HL-60/S4 (cell line): ENCODE measurements at regions not wholly inside any gene's neighbourhood (a gene's known extent, or its start where the extent isn't known, plus 50 kb on each side); places are given as distances from the start of the nearest gene placed in this dataset.
"Not testable (repeated sequence)": the region's sequence is repeated elsewhere in the genome, so short reads cannot be mapped to it uniquely, and the experiment has no call there.

Experiments
- in situ Hi-C: fragments of 300-500 bp; cut with MboI; formaldehyde crosslinking; loops from 2 replicates; pipeline ENCODE4 v1.14.3; 2022; ENCODE audit warnings: low sequenced_read_pairs

- in situ Hi-C loops: loop anchor here (25.0 kb wide), 1 partner anchor 238 kb away; no protein-coding TSS in a partner anchor
These were observed 131.9 kb upstream of the ID2 start for GRCh38 chr2:8549942-8550341.

GRCh38 chr2:8550481-8550880, 131.4 kb upstream of the ID2 start:
- in situ Hi-C loops: no loop called here

- in situ Hi-C loops: no loop called here
These were observed 130.8 kb upstream of the ID2 start for GRCh38 chr2:8550937-8551621.

- in situ Hi-C loops: no loop called here
These were observed 130.2 kb upstream of the ID2 start for GRCh38 chr2:8551622-8552074.

- in situ Hi-C loops: no loop called here
These were observed 129.5 kb upstream of the ID2 start for GRCh38 chr2:8552293-8552801.

- in situ Hi-C loops: no loop called here
These were observed 128.2 kb upstream of the ID2 start for GRCh38 chr2:8553643-8554042.

- in situ Hi-C loops: no loop called here
These were observed 127.5 kb upstream of the ID2 start for GRCh38 chr2:8554296-8554806.

GRCh38 chr2:8555543-8555942, 126.3 kb upstream of the ID2 start:
- in situ Hi-C loops: no loop called here

- in situ Hi-C loops: no loop called here
These were observed 123.8 kb upstream of the ID2 start for GRCh38 chr2:8558096-8558495.

- in situ Hi-C loops: no loop called here
These were observed 122.9 kb upstream of the ID2 start for GRCh38 chr2:8558956-8559355.

- in situ Hi-C loops: no loop called here
These were observed 122.1 kb upstream of the ID2 start for GRCh38 chr2:8559805-8560204.

- in situ Hi-C loops: not testable (repeated sequence)
These were observed 120.2 kb upstream of the ID2 start for GRCh38 chr2:8561692-8562091.

GRCh38 chr2:8563814-8564474, 117.9 kb upstream of the ID2 start:
- in situ Hi-C loops: no loop called here

- in situ Hi-C loops: no loop called here
These were observed 117.4 kb upstream of the ID2 start for GRCh38 chr2:8564475-8564874.

GRCh38 chr2:8565399-8566154, 116.3 kb upstream of the ID2 start:
- in situ Hi-C loops: no loop called here

- in situ Hi-C loops: no loop called here
These were observed 115.6 kb upstream of the ID2 start for GRCh38 chr2:8566155-8566670.

- in situ Hi-C loops: no loop called here
These were observed 114.9 kb upstream of the ID2 start for GRCh38 chr2:8566774-8567468.

GRCh38 chr2:8567469-8568260, 114.2 kb upstream of the ID2 start:
- in situ Hi-C loops: no loop called here

- in situ Hi-C loops: no loop called here
These were observed 113.1 kb upstream of the ID2 start for GRCh38 chr2:8568543-8569302.
